ENCODE measurements at regions not wholly inside any gene's neighbourhood (a gene's known extent, or its start where the extent isn't known, plus 50 kb on each side); places are given as distances from the start of the nearest gene placed in this dataset.

DNA sequence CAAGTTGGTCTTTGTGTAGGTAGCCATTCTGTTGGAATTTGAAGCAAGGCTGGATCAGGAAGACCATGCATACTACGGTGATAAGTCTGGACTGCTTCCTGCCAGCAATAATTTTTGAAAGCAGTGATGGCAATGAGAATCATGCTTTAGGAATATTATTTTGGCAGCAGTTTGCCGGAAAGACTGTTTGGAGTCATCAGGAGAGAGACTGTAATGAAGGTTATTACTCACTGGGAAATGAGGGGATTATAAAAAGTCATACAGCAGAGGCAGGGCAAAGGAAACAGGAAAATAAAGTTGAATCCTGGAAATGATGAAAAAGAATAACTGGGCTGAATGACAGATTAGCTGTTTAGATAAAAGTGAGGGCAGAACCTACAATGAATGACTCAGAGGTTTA is 1136.8 kb upstream of the AUTS2 start:
- no peak for TF ChIP-seq ZNF274 (IDR thresholded peaks at IDR 0.05; ENCODE audit: low read depth, low read length)
- H3K4me3 ChIP-seq (ENCODE audit: low read length), result no peak overlapping the region

DNA sequence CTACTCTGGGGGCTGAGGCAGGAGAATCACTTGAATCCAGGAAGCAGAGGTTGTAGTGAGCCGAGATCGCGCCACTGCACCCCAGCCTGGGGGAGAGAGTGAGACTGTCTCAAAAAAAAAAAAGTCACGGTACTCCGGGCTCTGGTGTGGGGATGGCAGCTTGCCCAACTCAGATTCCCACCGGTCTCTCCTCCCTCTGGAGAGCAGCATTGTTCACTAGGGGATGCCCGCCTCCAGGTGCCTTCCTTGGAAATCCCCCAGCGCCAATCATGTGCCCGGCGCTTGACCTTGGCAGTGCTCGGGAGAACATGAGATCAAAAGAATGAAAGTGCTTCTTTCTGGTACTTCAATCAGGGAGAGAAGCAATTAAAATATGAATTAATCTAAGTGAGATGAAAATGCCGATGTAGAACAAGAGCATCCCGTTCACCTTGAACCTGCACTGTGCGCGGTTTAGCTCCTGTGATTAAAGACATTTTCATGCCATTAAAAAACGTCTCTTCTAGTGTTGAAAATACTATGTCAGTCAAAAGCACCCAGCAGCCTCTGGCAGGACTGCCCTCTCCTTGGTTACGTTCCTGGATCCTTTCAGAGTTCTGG is 1127.3 kb upstream of the AUTS2 start:
- TF ChIP-seq ZNF274 (IDR thresholded peaks at IDR 0.05; ENCODE audit: low read depth, low read length), result no peak
- H3K4me3 ChIP-seq (ENCODE audit: low read length), result no peak overlapping the region

DNA sequence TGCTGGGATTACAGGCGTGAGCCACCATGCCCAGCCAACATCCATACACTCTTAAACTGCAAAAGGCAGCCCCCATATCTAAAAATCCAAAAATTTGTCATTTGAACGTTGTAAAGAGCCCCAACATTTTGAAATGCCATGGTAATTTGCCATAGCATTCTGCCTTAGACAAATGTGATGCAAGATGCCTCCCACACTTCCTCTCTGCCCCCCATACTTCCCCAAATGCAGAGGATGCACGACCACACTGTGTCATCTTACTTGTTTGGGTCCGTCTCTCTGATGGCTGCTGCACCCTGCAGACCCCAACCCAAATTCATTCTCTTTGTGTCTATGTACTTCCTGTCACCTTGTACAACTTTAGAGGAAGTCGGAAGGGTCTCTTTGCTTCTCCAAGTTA is 1125.6 kb upstream of the AUTS2 start:
- TF ChIP-seq ZNF274 (IDR thresholded peaks at IDR 0.05; ENCODE audit: low read depth, low read length), result no peak
- H3K4me3 ChIP-seq (ENCODE audit: low read length), result no peak overlapping the region

DNA sequence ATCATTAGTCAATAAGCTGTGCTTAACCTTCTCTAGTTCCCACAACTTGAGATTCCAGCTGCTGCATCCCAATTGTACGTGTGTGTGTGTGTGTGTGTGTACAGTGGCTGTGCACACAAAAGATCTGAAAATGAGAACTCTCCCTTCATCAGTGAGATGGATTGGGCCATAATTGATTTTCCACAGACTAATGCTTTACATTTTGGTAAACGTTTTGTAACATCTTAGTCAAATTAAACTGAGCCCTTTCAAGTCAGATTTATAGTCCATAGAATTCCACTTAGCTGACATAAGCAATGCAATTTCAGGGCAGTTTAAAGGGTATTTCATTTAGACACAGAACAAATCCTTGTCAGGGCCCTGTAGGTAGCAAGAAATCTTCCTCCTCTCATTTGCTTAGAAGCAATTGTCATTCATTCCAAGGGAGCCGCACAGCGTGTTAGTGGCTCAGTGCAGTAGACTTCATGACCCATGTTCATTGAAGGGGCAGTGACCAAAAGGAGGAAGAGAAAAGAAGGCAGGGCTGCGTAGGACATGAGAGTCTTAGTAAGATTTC is 1123.5 kb upstream of the AUTS2 start:
- H3K4me3 ChIP-seq (ENCODE audit: low read length), result no peak overlapping the region
- TF ChIP-seq ZNF274 (IDR thresholded peaks at IDR 0.05; ENCODE audit: low read depth, low read length), result no peak

DNA sequence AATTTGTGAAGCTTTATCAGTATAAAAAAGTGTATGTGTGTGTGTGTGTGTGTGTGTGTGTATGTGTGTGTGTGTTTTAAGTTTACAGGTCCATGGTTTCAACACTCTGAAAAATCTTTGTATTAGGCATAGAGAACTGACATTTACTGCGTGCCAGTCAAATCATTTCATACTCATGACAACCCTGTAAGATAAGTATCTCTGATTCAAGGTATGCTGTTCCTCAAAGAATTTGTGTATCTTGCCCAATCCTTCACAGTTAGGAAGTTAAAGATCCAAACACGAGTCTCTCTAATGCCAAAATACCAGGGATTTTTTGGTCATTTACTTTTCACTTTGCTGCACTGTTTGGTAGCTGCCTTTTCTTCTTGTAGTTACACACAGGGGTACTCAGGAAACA is 1121.3 kb upstream of the AUTS2 start:
- H3K4me3 ChIP-seq (ENCODE audit: low read length), result no peak overlapping the region
- TF ChIP-seq ZNF274 (IDR thresholded peaks at IDR 0.05; ENCODE audit: low read depth, low read length), result no peak

DNA sequence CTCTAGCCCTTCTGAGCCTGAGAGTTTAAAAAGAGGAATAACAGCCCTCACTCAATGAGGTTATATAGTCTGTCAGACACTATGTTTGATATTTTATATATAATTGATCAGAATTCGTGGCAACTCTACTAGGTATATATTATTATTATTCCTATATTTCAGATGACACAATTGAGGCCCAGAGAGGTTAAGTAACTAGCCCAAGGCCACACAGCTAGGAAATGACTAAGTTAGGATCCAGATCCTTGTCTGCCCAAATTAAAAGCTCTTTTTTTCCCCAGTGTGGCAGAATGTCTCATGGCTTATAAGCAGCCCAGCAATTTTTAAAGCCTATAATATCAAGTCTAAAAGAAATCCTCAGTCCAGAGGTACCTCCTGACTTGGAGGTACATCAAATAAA is 1119.9 kb upstream of the AUTS2 start:
- TF ChIP-seq ZNF274 (IDR thresholded peaks at IDR 0.05; ENCODE audit: low read depth, low read length), result no peak
- H3K4me3 ChIP-seq (ENCODE audit: low read length), result no peak overlapping the region

DNA sequence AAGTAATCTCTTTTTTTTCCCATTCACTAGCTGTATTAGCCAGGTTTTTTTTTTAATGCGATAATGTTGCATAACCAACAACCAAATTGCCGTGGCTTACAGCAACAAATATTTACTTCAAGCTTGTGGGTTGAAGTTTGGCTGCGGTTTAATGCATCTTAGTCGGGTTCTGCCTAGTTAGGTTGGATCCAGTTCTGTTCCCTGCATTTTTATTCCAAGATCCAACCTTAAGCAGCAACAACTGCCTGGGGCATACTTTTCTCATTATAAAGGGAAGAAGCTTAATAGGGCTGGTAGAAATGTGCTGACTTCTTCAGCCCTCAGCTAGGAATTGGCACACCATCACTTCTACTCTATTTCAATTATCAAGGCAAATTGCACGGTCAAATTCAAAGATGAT is 1115.5 kb upstream of the AUTS2 start:
- H3K4me3 ChIP-seq (ENCODE audit: low read length), result no peak overlapping the region
- TF ChIP-seq ZNF274 (IDR thresholded peaks at IDR 0.05; ENCODE audit: low read depth, low read length), result no peak

DNA sequence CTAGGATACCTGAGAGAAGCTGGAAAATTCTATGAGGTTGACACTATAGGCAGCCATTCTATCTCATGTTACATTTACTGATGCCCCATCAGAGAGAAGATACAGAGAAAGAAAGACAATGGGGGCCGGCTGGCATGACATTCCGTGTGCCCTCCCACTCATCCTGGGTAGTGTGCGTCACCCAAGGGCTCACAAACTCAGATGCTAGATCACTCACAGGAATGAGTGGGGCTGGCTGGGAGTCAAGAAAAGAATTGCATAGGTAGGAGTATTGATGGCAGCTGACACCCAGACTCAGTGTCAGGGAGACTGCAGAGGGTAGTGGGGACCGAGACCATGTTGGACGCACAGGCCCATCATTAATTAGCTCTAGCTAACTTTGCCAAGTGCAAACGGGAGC is 1113.5 kb upstream of the AUTS2 start:
- H3K4me3 ChIP-seq (ENCODE audit: low read length), result no peak overlapping the region
- TF ChIP-seq ZNF274 (IDR thresholded peaks at IDR 0.05; ENCODE audit: low read depth, low read length), result no peak

DNA sequence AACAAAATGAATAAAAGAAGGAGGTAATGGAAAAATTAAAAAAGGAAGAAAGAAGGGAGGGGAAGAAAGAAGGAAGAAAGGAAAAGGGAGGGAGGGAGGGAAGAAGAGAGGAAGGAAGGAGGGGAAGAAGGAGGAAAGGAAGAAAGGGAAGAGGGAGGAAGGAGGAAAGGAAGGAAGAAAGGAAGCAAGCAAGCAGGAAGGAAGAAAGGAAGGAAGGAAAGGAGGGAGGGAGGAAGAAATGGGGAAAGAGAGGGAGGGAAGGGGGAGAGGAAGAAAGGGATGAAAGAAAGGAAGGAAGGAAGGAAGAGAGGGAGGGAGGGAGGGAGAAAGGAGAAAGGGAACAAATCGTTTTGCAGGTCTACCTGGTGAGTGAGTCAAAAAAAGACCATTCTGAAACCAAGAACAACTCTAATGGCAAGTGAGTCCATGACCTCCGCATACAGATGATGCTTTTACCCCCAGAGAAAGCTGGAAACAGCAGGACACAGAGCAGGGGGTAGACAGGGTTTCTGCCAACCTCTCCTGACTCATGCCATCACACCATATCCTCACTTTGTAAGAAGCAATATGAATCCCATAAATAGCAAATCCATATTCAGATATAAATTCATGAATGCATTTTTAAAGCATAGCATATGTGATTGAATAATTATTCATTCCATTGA is 1112.9 kb upstream of the AUTS2 start:
- no peak overlapping the region for H3K4me3 ChIP-seq (ENCODE audit: low read length)
- TF ChIP-seq ZNF274 (IDR thresholded peaks at IDR 0.05; ENCODE audit: low read depth, low read length), result no peak

DNA sequence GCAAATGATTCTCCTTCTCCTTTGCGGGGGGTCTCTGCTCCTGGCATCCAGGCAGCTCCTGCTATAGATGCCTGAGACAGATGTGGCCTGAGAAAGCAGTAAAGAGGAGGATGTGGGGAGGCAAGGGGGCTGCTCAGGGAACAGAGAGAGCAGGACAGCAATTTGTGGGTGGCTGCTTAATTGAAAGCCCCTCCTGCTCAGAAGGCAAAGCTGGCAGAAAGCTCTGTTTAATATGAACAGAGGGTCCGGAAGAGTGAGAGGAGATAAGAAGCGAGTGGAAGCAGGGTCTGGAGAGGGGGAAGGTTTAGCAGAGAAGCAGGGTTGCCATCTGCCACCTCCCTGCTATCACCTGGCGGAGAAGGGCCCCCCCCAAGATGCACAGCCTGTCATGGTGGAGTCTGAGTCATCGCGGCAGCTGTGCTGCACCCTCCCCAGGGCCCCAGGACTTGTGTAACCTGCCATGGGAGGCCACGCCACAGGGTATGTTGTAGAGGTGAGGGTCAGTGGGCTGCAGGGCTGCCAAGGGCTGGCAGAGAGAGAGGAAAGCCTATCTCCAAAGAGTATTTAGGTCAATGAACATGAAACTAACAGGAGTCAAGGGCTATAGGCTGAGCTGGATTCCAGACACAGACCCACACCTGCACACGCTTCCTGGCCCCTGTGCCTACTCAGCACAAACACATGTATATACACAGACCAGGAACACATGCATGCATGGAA is 1109.8 kb upstream of the AUTS2 start:
- no peak overlapping the region for H3K4me3 ChIP-seq (ENCODE audit: low read length)
- no peak for TF ChIP-seq ZNF274 (IDR thresholded peaks at IDR 0.05; ENCODE audit: low read depth, low read length)

DNA sequence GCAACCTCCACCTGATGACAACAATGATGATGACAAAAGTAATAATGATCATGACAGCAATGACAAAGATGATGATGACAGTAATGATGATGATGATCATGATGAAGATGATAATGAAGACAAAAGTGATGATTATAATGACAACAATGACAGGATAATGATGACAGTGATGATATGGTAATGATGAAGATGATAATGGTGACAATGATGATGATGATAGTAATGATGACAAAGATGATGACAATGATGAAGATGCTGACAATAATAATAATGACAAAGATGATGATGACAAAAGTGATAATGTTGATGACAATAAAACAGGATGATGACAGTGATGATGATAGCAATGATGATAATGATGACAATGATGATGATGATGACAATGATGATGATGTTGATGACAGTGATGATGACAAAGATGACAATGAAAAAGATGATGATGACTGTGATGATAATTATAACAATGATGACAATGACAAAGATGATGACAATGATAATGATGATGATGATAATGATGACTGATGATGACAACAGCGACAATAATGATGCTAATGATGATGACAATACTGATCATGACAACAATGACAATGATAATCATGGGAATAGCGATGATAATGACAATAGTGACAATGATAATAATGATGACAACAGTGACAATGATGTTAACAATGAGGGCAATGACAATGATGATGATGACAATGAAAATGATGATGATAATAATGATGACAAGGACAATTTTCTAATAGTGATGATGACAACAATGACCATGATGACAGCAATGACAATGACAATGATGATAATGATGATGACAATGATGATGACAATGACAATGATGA is 1106.5 kb upstream of the AUTS2 start:
- TF ChIP-seq ZNF274 (IDR thresholded peaks at IDR 0.05; ENCODE audit: low read depth, low read length), result no peak

DNA sequence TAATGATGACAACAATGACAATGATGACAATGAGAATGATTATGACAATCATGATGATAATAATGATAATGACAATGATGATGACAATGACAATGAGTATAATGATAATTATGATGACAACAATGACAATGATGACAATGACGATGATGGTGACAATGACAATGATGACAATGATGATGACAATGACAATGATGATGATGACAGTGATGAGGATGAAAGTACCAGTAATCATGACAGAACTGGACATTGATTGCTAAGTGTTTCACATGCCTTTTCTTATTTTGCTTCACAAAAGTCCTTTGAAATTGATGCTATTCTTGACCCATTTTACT is 1106.0 kb upstream of the AUTS2 start:
- H3K4me3 ChIP-seq (ENCODE audit: low read length), result no peak overlapping the region
- no peak for TF ChIP-seq ZNF274 (IDR thresholded peaks at IDR 0.05; ENCODE audit: low read depth, low read length)

More for the DNA sequence above, 1106.5 kb upstream of the AUTS2 start:
- H3K4me3 ChIP-seq (ENCODE audit: low read length), result no peak overlapping the region

DNA sequence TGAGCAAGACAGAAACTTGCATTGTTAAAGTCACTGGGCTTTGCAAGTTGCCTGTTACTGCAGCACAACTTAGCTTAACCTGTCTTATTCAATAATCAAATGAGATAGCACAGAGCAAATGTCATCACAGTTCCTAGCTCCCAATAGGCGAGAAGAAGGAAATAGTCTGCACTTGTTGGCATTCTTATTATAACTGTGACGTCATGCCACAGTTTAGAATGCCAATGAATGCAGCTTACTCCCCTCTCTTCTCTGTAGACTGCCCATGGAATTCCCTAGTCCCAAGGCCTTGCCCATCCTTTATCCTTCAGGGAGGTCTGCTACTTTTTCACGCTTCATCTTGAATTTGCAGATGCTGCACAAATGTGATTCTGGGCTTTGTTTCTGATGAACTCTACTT is 1094.9 kb upstream of the AUTS2 start:
- H3K4me3 ChIP-seq (ENCODE audit: low read length), result no peak overlapping the region
- no peak for TF ChIP-seq ZNF274 (IDR thresholded peaks at IDR 0.05; ENCODE audit: low read depth, low read length)

DNA sequence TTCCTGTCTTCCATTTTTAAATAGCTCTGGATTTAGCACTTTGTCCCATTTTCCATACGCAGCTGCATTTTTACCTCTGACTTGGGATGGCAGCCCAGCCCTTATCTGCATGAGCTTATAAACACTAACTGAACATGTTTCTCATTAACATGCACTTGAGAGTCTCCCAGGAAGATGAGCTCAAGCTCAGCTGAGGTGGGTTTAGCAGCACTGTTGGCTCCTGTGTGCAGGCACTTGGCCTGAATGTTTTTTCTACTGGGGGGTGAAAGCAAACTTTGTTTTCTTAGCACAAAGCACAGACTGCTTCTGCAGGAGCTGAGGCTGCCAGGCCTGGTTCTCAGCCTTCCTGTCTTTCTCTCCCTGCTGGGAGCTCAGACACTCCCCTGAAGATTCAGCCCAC is 1093.6 kb upstream of the AUTS2 start:
- H3K4me3 ChIP-seq (ENCODE audit: low read length), result no peak overlapping the region
- no peak for TF ChIP-seq ZNF274 (IDR thresholded peaks at IDR 0.05; ENCODE audit: low read depth, low read length)

Data from GM08714 (cell line).